OCI-LY3 (cell line): ENCODE measurements at regions not wholly inside any gene's neighbourhood (a gene's known extent, or its start where the extent isn't known, plus 50 kb on each side); places are given as distances from the start of the nearest gene placed in this dataset.

Experiments
- H2AFZ ChIP-seq: fragments of 200-600, 300-600 bp; shearing (Covaris generic); 2 replicates; pipeline ENCODE4 v1.6.0; 2014; ENCODE audit warnings: antibody characterized with exemption, low read depth, low read length
- H3K27ac ChIP-seq: fragments of 200-600, 300-600 bp; sonication (generic); 2 replicates; pipeline ENCODE4 v1.5.1; 2014; ENCODE audit warnings: mild to moderate bottlenecking, low read length, moderate library complexity, mixed read lengths
- H3K27me3 ChIP-seq: fragments of 200-600, 300-600 bp; sonication (generic); 2 replicates; pipeline ENCODE4 v1.6.1; 2014; ENCODE audit warnings: low read depth, low read length, mixed read lengths
- H3K36me3 ChIP-seq: fragments of 200-600, 300-600 bp; sonication (generic); replicated peaks from 2 replicates; pipeline ENCODE3; 2014; ENCODE audit warnings: low read depth, low read length, mixed read lengths
- H3K4me1 ChIP-seq: fragments of 300-600, 200-600 bp; sonication (generic); 2 replicates; pipeline ENCODE4 v1.6.1; 2014; ENCODE audit warnings: low read length, mixed read lengths
- H3K4me2 ChIP-seq: fragments of 200-600, 300-600 bp; sonication (generic); 2 replicates; pipeline ENCODE4 v1.6.1; 2014; ENCODE audit warnings: low read length, mixed read lengths
- H3K4me3 ChIP-seq: fragments of 300-600, 200-600 bp; sonication (generic); 2 replicates; pipeline ENCODE4 v1.5.1; 2014; ENCODE audit warnings: antibody characterized with exemption, mild to moderate bottlenecking, low read length, moderate library complexity
- H3K79me2 ChIP-seq: fragments of 300-600, 200-600 bp; shearing (Covaris generic); 2 replicates; pipeline ENCODE4 v1.6.1; 2014; ENCODE audit warnings: mild to moderate bottlenecking, low read length, mixed read lengths
- H3K9ac ChIP-seq: fragments of 300-600, 200-600 bp; shearing (Covaris generic); 2 replicates; pipeline ENCODE4 v1.6.0; 2014; ENCODE audit warnings: mild to moderate bottlenecking, low read length, moderate library complexity
- H3K9me3 ChIP-seq: fragments of 200-600, 300-600 bp; shearing (Covaris generic); 2 replicates; pipeline ENCODE4 v1.6.1; 2014; ENCODE audit warnings: low read length, mixed read lengths; ENCODE audit not compliant: insufficient read depth
- H4K20me1 ChIP-seq: fragments of 200-600, 300-600 bp; sonication (generic); 2 replicates; pipeline ENCODE4 v1.6.1; 2016; ENCODE audit warnings: low read length, mixed read lengths; ENCODE audit not compliant: insufficient read depth
- EZH2phosphoT487 ChIP-seq: fragments of 200-600 bp; shearing (Covaris generic); IDR thresholded peaks from 2 replicates; pipeline ENCODE4 v1.6.1; 2018; ENCODE audit warnings: antibody characterized with exemption, mixed run types, low read depth
- TF ChIP-seq, protein P1 (sequence below): fragments of 200-600, 300-600 bp; sonication (generic); IDR thresholded peaks from 2 replicates; pipeline ENCODE4 v1.5.1; 2014; ENCODE audit warnings: antibody characterized with exemption, low read length, low read depth

DNA sequence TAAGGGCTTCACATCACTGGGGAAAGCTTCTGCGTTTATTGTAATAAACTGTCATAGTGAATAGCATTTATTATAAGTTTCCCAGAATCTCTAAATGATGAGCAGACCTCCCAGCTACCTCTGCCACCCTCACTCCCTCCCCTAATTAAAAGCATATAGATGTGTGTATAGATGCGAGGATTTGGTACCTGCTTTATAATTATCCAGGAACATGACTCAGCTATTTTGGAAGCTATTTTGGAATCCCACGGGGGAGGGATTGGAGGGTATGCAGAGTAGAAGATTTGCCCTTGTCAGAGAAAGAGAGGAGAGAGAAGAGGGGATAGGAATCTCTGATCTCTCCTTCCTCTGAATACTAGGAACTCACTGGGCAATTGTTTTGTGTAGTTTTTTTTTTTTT is 455.3 kb downstream of the ADRA2A start:
- H3K9ac ChIP-seq: no peak overlapping the region
- no peak overlapping the region for H3K27ac ChIP-seq
- H2AFZ ChIP-seq: no peak overlapping the region
- TF ChIP-seq, protein P1, sequence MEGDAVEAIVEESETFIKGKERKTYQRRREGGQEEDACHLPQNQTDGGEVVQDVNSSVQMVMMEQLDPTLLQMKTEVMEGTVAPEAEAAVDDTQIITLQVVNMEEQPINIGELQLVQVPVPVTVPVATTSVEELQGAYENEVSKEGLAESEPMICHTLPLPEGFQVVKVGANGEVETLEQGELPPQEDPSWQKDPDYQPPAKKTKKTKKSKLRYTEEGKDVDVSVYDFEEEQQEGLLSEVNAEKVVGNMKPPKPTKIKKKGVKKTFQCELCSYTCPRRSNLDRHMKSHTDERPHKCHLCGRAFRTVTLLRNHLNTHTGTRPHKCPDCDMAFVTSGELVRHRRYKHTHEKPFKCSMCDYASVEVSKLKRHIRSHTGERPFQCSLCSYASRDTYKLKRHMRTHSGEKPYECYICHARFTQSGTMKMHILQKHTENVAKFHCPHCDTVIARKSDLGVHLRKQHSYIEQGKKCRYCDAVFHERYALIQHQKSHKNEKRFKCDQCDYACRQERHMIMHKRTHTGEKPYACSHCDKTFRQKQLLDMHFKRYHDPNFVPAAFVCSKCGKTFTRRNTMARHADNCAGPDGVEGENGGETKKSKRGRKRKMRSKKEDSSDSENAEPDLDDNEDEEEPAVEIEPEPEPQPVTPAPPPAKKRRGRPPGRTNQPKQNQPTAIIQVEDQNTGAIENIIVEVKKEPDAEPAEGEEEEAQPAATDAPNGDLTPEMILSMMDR: no peak
- TF ChIP-seq EZH2phosphoT487: no peak
- no peak overlapping the region for H3K4me3 ChIP-seq
- no peaks in the 10 kb centered on the region for H4K20me1 ChIP-seq
- H3K36me3 ChIP-seq: no peaks in the 10 kb centered on the region
- no peaks in the 10 kb centered on the region for H3K27me3 ChIP-seq
- H3K79me2 ChIP-seq: no peaks in the 10 kb centered on the region
- no peak overlapping the region for H3K4me2 ChIP-seq
- H3K9me3 ChIP-seq: no peaks in the 10 kb centered on the region
- no peaks in the 10 kb centered on the region for H3K4me1 ChIP-seq

DNA sequence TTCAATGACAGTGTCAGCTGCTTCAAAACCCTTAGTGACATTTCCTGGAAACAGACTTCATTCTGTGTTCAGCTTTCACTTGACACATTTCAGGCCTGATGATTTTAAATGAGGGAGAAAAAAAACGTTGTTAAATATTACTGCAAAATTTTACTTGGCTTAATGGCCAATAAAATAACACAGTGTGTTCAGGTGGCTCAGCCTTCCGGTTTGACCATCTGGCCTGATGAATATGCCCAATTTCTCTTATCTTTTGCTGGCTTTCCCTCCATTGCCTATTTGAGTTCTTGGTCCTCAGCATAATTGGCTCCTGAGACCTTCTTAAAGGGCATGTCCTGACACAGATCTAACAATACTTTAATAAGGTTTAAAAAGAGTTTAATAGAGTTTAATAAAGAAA is 462.4 kb downstream of the ADRA2A start:
- Histone ChIP-seq H3K4me3 (no peak overlapping the region), H3K9me3 (no peaks in the 10 kb centered on the region), H3K79me2 (no peaks in the 10 kb centered on the region), H4K20me1 (no peaks in the 10 kb centered on the region), H3K4me2 (no peak overlapping the region), H3K9ac (no peak overlapping the region), H3K4me1 (no peaks in the 10 kb centered on the region), H3K27me3 (no peaks in the 10 kb centered on the region), H2AFZ (no peak overlapping the region), H3K27ac (no peak overlapping the region), H3K36me3 (no peaks in the 10 kb centered on the region)
- TF ChIP-seq, protein P1: no peak
- TF ChIP-seq EZH2phosphoT487: no peak

DNA sequence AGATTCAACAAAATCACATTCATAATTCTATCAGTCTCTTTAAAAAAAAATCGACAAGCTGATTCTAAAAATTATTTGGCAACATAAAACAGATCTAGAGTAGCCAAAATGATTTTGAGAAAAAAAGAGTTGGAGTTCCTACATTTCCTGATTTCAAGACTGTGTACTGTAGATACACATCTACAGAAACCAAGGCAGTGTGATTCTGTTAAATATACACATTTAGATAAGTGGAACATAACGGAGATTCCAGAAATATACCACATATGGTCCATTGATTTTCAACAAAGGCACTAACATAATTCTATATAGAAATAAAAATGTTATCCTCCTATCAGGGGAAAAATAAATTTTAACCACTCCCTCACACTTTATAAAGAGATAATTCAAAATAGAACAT is 467.0 kb downstream of the ADRA2A start:
- H4K20me1 ChIP-seq: no peaks in the 10 kb centered on the region
- H3K9ac ChIP-seq: no peak overlapping the region
- H3K4me2 ChIP-seq: no peak overlapping the region
- H2AFZ ChIP-seq: no peak overlapping the region
- H3K36me3 ChIP-seq: no peaks in the 10 kb centered on the region
- no peaks in the 10 kb centered on the region for H3K4me1 ChIP-seq
- TF ChIP-seq, protein P1: no peak
- no peak for TF ChIP-seq EZH2phosphoT487
- H3K9me3 ChIP-seq: no peaks in the 10 kb centered on the region
- no peak overlapping the region for H3K4me3 ChIP-seq
- H3K27ac ChIP-seq: no peak overlapping the region
- H3K27me3 ChIP-seq: no peaks in the 10 kb centered on the region
- no peaks in the 10 kb centered on the region for H3K79me2 ChIP-seq

GRCh38 chr10:111545861-111546605 is 469.2 kb downstream of the ADRA2A start:
- no peak overlapping the region for H3K9ac ChIP-seq
- H3K36me3 ChIP-seq: no peaks in the 10 kb centered on the region
- no peaks in the 10 kb centered on the region for H3K9me3 ChIP-seq
- H3K27ac ChIP-seq: no peak overlapping the region
- no peak overlapping the region for H3K4me3 ChIP-seq
- no peaks in the 10 kb centered on the region for H4K20me1 ChIP-seq
- no peak overlapping the region for H2AFZ ChIP-seq
- H3K4me2 ChIP-seq: no peak overlapping the region
- H3K79me2 ChIP-seq: no peaks in the 10 kb centered on the region
- H3K4me1 ChIP-seq: no peaks in the 10 kb centered on the region
- H3K27me3 ChIP-seq: no peaks in the 10 kb centered on the region
- TF ChIP-seq, protein P1: no peak
- no peak for TF ChIP-seq EZH2phosphoT487
